HK-2 (cell line): ENCODE measurements at regions not wholly inside any gene's neighbourhood (a gene's known extent, or its start where the extent isn't known, plus 50 kb on each side); places are given as distances from the start of the nearest gene placed in this dataset.

Experiments used
- DNase-seq: peaks from one replicate; pipeline ENCODE4 v3.0.0-alpha.2; 2018; ENCODE audit not compliant: unreplicated experiment

- DNase-seq, result no peak
These were observed 55.1 kb downstream of the PJA1 start for GRCh38 chrX:69110116-69110530.

GRCh38 chrX:69109706-69110105, 55.5 kb downstream of the PJA1 start:
- no peak for DNase-seq

- no peak for DNase-seq
These were observed 56.1 kb downstream of the PJA1 start for GRCh38 chrX:69109036-69109663.

GRCh38 chrX:69107747-69108401, 57.4 kb downstream of the PJA1 start:
- DNase-seq, result no peak

GRCh38 chrX:69107231-69107739, 58.0 kb downstream of the PJA1 start:
- no peak for DNase-seq

- no peak for DNase-seq
These were observed 60.4 kb downstream of the PJA1 start for GRCh38 chrX:69104756-69105434.

- DNase-seq, result no peak
These were observed 61.7 kb downstream of the PJA1 start for GRCh38 chrX:69103539-69103938.

GRCh38 chrX:69102612-69103194, 62.5 kb downstream of the PJA1 start:
- DNase-seq, result no peak

GRCh38 chrX:69101683-69102251, 63.5 kb downstream of the PJA1 start:
- no peak for DNase-seq

GRCh38 chrX:69100478-69100877, 64.8 kb downstream of the PJA1 start:
- no peak for DNase-seq

- DNase-seq, result no peak
These were observed 67.6 kb downstream of the PJA1 start for GRCh38 chrX:69097451-69098236.

- no peak for DNase-seq
These were observed 68.3 kb downstream of the PJA1 start for GRCh38 chrX:69096963-69097362.

GRCh38 chrX:69094977-69095669, 70.1 kb downstream of the PJA1 start:
- DNase-seq, result no peak

GRCh38 chrX:69093960-69094871, 71.0 kb downstream of the PJA1 start:
- DNase-seq, result peak; percentile 5

- DNase-seq, result no peak
These were observed 75.2 kb downstream of the PJA1 start for GRCh38 chrX:69090022-69090421.

GRCh38 chrX:69089203-69089602, 76.0 kb downstream of the PJA1 start:
- DNase-seq, result no peak

GRCh38 chrX:69088171-69088938, 76.9 kb downstream of the PJA1 start:
- DNase-seq, result no peak

GRCh38 chrX:69085826-69086225, 79.4 kb downstream of the PJA1 start:
- DNase-seq, result no peak

- no peak for DNase-seq
These were observed 80.1 kb downstream of the PJA1 start for GRCh38 chrX:69085151-69085550.
